IMR-90 (cell line): ENCODE measurements at regions not wholly inside any gene's neighbourhood (a gene's known extent, or its start where the extent isn't known, plus 50 kb on each side); places are given as distances from the start of the nearest gene placed in this dataset.
A peak's percentile ranks its signal among the peaks of the same experiment; 100 is the strongest.

ENCODE experiments used
- ATAC-seq: fragments of 200-7000 bp; cut with Tn5 transposase; 2 replicates; pipeline ENCODE4 v1.9.1; 2020; ENCODE audit warnings: low read depth, mild to moderate bottlenecking, moderate library complexity
- BruUV-seq: library from RNA; stranded (reverse); fragments of 400-500 nt; replicated peaks from 2 replicates; lab custom pipeline; 2021; lab: Mats Ljungman, UMichigan
- CTCF ChIA-PET: fragments of 300-600 bp; formaldehyde crosslinking; extraction: SDS; loops from one replicate; lab custom pipeline; 2021; ENCODE audit warnings: antibody characterized with exemption; lab: Yijun Ruan, JAX
- POLR2A ChIA-PET: fragments of 300-600 bp; sonication (Branson Sonifier 250); formaldehyde crosslinking; loops from one replicate; lab custom pipeline; 2022; ENCODE audit warnings: antibody characterized with exemption; ENCODE audit not compliant: unreplicated experiment; lab: Charles Lee
- DNase-seq: peaks from one replicate; pipeline ENCODE4 v3.0.0; 2013
- H2AFZ ChIP-seq: replicated peaks from 2 replicates; pipeline ENCODE3; 2013; ENCODE audit warnings: low read length, mild to moderate bottlenecking; ENCODE audit not compliant: poor library complexity
- H2AK5ac ChIP-seq: 2 replicates; pipeline ENCODE4 v1.6.1; 2013; ENCODE audit warnings: low read depth, low read length, inconsistent platforms
- H2AK9ac ChIP-seq: replicated peaks from 2 replicates; pipeline ENCODE3; 2013; ENCODE audit warnings: mild to moderate bottlenecking, low read depth, low read length, moderate library complexity; ENCODE audit not compliant: poor library complexity
- H2BK120ac ChIP-seq: 2 replicates; pipeline ENCODE4 v1.6.1; 2013; ENCODE audit warnings: low read depth, low read length, inconsistent platforms
- H2BK15ac ChIP-seq: 3 replicates; pipeline ENCODE4 v1.6.1; 2013; ENCODE audit warnings: low read depth, low read length, inconsistent platforms
- H2BK20ac ChIP-seq: 2 replicates; pipeline ENCODE4 v1.6.1; 2013; ENCODE audit warnings: low read depth, mild to moderate bottlenecking, inconsistent platforms, low read length, moderate library complexity
- H2BK5ac ChIP-seq: 2 replicates; pipeline ENCODE4 v1.6.1; 2013; ENCODE audit warnings: mild to moderate bottlenecking, low read depth, low read length, inconsistent platforms; ENCODE audit not compliant: poor library complexity, severe bottlenecking
- H3K14ac ChIP-seq: replicated peaks from 2 replicates; pipeline ENCODE4 v1.6.1; 2013; ENCODE audit warnings: low read depth, low read length, inconsistent platforms
- H3K18ac ChIP-seq: 2 replicates; pipeline ENCODE4 v1.6.1; 2013; ENCODE audit warnings: low read depth, low read length, control low read depth
- H3K23ac ChIP-seq: 2 replicates; pipeline ENCODE4 v1.6.1; 2013; ENCODE audit warnings: low read depth, low read length, inconsistent platforms
- H3K27ac ChIP-seq: 2 replicates; pipeline ENCODE4 v1.5.1; 2013; ENCODE audit warnings: mild to moderate bottlenecking, control low read depth, low read length; ENCODE audit not compliant: insufficient read depth
- H3K27me3 ChIP-seq: 2 replicates; pipeline ENCODE4 v1.6.1; 2013; ENCODE audit warnings: low read length; ENCODE audit not compliant: control insufficient read depth, insufficient read depth
- H3K36me3 ChIP-seq: 2 replicates; pipeline ENCODE4 v1.6.1; 2013; ENCODE audit warnings: low read length, mixed read lengths; ENCODE audit not compliant: control insufficient read depth, insufficient read depth
- H3K4ac ChIP-seq: 2 replicates; pipeline ENCODE4 v1.6.1; 2013; ENCODE audit warnings: low read depth, low read length, inconsistent platforms
- H3K4me1 ChIP-seq: 2 replicates; pipeline ENCODE4 v1.6.1; 2013; ENCODE audit warnings: low read length, mixed read lengths; ENCODE audit not compliant: control insufficient read depth, insufficient read depth
- H3K4me2 ChIP-seq: 2 replicates; pipeline ENCODE4 v1.6.1; 2013; ENCODE audit warnings: low read depth, mild to moderate bottlenecking, control low read depth, low read length, moderate library complexity
- H3K4me3 ChIP-seq: 2 replicates; pipeline ENCODE4 v1.5.1; 2013; ENCODE audit warnings: low read depth, mild to moderate bottlenecking, control low read depth, low read length, moderate library complexity; ENCODE audit not compliant: insufficient read depth
- H3K56ac ChIP-seq: 2 replicates; pipeline ENCODE4 v1.6.1; 2013; ENCODE audit warnings: low read length, inconsistent platforms; ENCODE audit not compliant: insufficient read depth; ENCODE audit errors: extremely low read depth
- H3K79me1 ChIP-seq, 2 experiments: 2 replicates each; pipeline ENCODE4 v1.6.1; 2013; ENCODE audit warnings: low read length in 2 of 2, inconsistent platforms in 1 of 2, low read depth in 1 of 2
- H3K9ac ChIP-seq: 2 replicates; pipeline ENCODE4 v1.6.1; 2013; ENCODE audit warnings: low read depth, low read length, control low read depth
- H3K9me1 ChIP-seq: 2 replicates; pipeline ENCODE4 v1.6.1; 2013; ENCODE audit warnings: low read length, inconsistent platforms; ENCODE audit not compliant: insufficient read depth
- H3K9me3 ChIP-seq: 2 replicates; pipeline ENCODE4 v1.6.1; 2013; ENCODE audit warnings: low read length; ENCODE audit not compliant: control insufficient read depth, insufficient read depth
- H4K20me1 ChIP-seq: 2 replicates; pipeline ENCODE4 v1.6.1; 2013; ENCODE audit warnings: low read length, inconsistent platforms; ENCODE audit not compliant: insufficient read depth
- H4K5ac ChIP-seq: 2 replicates; pipeline ENCODE4 v1.6.1; 2013; ENCODE audit warnings: mild to moderate bottlenecking, low read depth, low read length, control low read depth
- H4K8ac ChIP-seq, 2 experiments: 2 replicates each; pipeline ENCODE4 v1.6.1; 2013; ENCODE audit warnings: low read depth in 2 of 2, low read length in 2 of 2, control low read depth in 1 of 2, inconsistent platforms in 1 of 2
- H4K91ac ChIP-seq: 2 replicates; pipeline ENCODE4 v1.6.1; 2013; ENCODE audit warnings: low read depth, low read length, inconsistent platforms; ENCODE audit not compliant: insufficient read depth
- BHLHE40 ChIP-seq: fragments of 150-350 bp; IDR thresholded peaks from 2 replicates; pipeline ENCODE4 v1.6.1; 2016; ENCODE audit warnings: mild to moderate bottlenecking, low read depth, low read length
- CEBPB ChIP-seq: IDR thresholded peaks from 2 replicates; pipeline ENCODE4 v1.6.1; 2012; ENCODE audit warnings: low read depth, low read length, improper control_type of control experiment
- CHD1 ChIP-seq: IDR thresholded peaks from 2 replicates; pipeline ENCODE4 v1.6.1; 2012; ENCODE audit warnings: low read depth, low read length, improper control_type of control experiment
- CTCF ChIP-seq: conservative IDR thresholded peaks from 2 replicates; pipeline ENCODE4 v1.5.1; 2012; ENCODE audit warnings: mild to moderate bottlenecking, low read depth, low read length, improper control_type of control experiment
- MAFK ChIP-seq: IDR thresholded peaks from 2 replicates; pipeline ENCODE4 v1.6.1; 2012; ENCODE audit warnings: low read depth, low read length, improper control_type of control experiment
- MAZ ChIP-seq: IDR thresholded peaks from 2 replicates; pipeline ENCODE4 v1.6.1; 2012; ENCODE audit warnings: low read depth, mild to moderate bottlenecking, low read length, improper control_type of control experiment, moderate library complexity, borderline replicate concordance
- MXI1 ChIP-seq: IDR thresholded peaks from 2 replicates; pipeline ENCODE4 v1.6.1; 2012; ENCODE audit warnings: low read depth, mild to moderate bottlenecking, low read length, moderate library complexity, borderline replicate concordance
- POLR2A ChIP-seq: IDR thresholded peaks from 2 replicates; pipeline ENCODE4 v1.6.1; 2012; ENCODE audit warnings: mild to moderate bottlenecking, low read depth, low read length
- SMC3 ChIP-seq: fragments of 150-350 bp; IDR thresholded peaks from 2 replicates; pipeline ENCODE4 v1.6.1; 2016; ENCODE audit warnings: low read depth, mild to moderate bottlenecking, antibody characterized with exemption, low read length, moderate library complexity
- WGBS, 2 experiments: methylation state at CpG; one replicate each; pipeline versions ENCODE4 v1.1.5 to v1.1.7; 2013; ENCODE audit warnings: missing lambda C conversion rate in 2 of 2; ENCODE audit not compliant: insufficient read length in 1 of 2; ENCODE audit errors: extremely low coverage in 2 of 2; 5-methylcytosine and 5-hydroxymethylcytosine counted together
- dilution Hi-C: fragments of 300-500 bp; cut with HindIII; formaldehyde crosslinking; loops from one replicate; pipeline ENCODE4 v1.14.3; 2018; ENCODE audit warnings: low sequenced_read_pairs; ENCODE audit not compliant: unreplicated experiment
- in situ Hi-C: fragments of 300-500 bp; cut with MboI; formaldehyde crosslinking; loops from 3 replicates; pipeline ENCODE4 v1.14.3; 2019; ENCODE audit warnings: low sequenced_read_pairs, inconsistent platforms, mixed read lengths
- intact Hi-C: fragments of 100-400 bp; cut with micrococcal nuclease; formaldehyde crosslinking; loops from 2 replicates; pipeline ENCODE4 v1.10.0; 2022
- TF ChIP-seq, protein P1 (sequence below): fragments of 150-350 bp; IDR thresholded peaks from 2 replicates; pipeline ENCODE4 v1.6.1; 2017; ENCODE audit warnings: mild to moderate bottlenecking, antibody characterized with exemption, low read length, low read depth

DNA sequence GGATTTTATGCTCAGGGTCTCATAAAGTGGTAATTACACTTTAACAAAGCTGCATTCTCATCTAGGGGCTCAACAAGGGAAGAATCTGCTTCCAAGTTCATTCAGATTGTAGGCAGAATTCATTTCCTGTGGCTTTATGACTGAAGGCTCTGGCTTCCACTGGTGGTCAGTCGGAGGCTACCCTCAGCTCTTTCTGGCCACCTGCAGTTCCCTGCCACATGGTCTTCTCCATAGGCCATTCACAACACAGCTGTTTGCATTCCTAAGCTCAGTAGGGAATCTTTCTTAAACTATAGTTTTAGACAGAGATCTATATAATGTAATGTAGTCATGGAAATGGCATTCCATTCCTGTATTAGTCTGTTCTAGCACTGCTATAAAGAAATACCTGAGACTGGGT is 973.0 kb upstream of the SLIT2 start:
- Histone ChIP-seq H2AK9ac (no peak overlapping the region), H3K27ac (no peak overlapping the region), H2BK20ac (no peak overlapping the region), H2AK5ac (no peak overlapping the region), H2AFZ (no peak overlapping the region), H4K20me1 (no peaks in the 10 kb centered on the region), H2BK15ac (no peak overlapping the region), H4K5ac (no peak overlapping the region), H4K8ac (no peak overlapping the region), H3K14ac (no peak overlapping the region), H3K79me1 (no peaks in the 10 kb centered on the region), H3K4me3 (no peak overlapping the region), H3K9me3 (peaks cover 3% of the 10 kb centered on the region), H2BK120ac (no peak overlapping the region), H3K9me1 (no peaks in the 10 kb centered on the region), H3K4me2 (no peak overlapping the region), H3K4ac (no peak overlapping the region), H3K9ac (no peak overlapping the region), H3K27me3 (no peaks in the 10 kb centered on the region), H3K23ac (no peak overlapping the region), H3K18ac (no peak overlapping the region), H3K4me1 (no peaks in the 10 kb centered on the region), H3K56ac (no peak overlapping the region), H4K91ac (no peak overlapping the region), H2BK5ac (no peak overlapping the region), H3K36me3 (no peaks in the 10 kb centered on the region)
- in situ Hi-C loops = no loop called here
- dilution Hi-C loops = no loop called here
- ChIA-PET CTCF (no interaction called here), POLR2A (no interaction called here)
- TF ChIP-seq CTCF (no peak), POLR2A (no peak), CEBPB (no peak), MAFK (no peak), BHLHE40 (no peak), CHD1 (no peak), MAZ (no peak), MXI1 (no peak), SMC3 (no peak)
- TF ChIP-seq, protein P1, sequence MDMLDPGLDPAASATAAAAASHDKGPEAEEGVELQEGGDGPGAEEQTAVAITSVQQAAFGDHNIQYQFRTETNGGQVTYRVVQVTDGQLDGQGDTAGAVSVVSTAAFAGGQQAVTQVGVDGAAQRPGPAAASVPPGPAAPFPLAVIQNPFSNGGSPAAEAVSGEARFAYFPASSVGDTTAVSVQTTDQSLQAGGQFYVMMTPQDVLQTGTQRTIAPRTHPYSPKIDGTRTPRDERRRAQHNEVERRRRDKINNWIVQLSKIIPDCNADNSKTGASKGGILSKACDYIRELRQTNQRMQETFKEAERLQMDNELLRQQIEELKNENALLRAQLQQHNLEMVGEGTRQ = no peak
- WGBS, 2 experiments = no CpG with 5 or more reads among the region's 1 CpG
- DNase-seq (peak; percentile 7), ATAC-seq (no peak)
- intact Hi-C loops = no loop called here
- no TSS peak for BruUV-seq
